ENCODE measurements at regions not wholly inside any gene's neighbourhood (a gene's known extent, or its start where the extent isn't known, plus 50 kb on each side); places are given as distances from the start of the nearest gene placed in this dataset.

DNA sequence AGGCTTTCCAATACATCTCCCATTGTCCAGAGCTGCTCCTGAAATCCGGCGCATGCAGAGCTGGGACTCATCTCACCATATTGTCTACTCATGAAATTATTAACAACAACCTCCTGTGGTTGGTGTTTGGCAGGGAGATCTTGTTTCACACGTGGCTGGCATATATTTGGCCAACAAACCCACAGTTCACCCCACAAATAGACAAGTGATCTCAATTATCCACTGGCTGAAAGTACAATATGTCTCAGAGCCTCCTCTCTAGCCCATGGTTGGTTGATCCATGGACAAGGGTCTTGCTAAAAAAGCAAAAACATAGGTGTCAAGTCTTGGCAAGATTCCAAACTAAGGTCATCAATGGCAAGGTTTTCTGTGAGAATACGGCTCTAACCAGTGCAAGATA lies 386.9 kb downstream of the ETS1 start:
- TF ChIP-seq, protein P1, sequence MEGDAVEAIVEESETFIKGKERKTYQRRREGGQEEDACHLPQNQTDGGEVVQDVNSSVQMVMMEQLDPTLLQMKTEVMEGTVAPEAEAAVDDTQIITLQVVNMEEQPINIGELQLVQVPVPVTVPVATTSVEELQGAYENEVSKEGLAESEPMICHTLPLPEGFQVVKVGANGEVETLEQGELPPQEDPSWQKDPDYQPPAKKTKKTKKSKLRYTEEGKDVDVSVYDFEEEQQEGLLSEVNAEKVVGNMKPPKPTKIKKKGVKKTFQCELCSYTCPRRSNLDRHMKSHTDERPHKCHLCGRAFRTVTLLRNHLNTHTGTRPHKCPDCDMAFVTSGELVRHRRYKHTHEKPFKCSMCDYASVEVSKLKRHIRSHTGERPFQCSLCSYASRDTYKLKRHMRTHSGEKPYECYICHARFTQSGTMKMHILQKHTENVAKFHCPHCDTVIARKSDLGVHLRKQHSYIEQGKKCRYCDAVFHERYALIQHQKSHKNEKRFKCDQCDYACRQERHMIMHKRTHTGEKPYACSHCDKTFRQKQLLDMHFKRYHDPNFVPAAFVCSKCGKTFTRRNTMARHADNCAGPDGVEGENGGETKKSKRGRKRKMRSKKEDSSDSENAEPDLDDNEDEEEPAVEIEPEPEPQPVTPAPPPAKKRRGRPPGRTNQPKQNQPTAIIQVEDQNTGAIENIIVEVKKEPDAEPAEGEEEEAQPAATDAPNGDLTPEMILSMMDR (IDR thresholded peaks at IDR 0.05; ENCODE audit: low read depth, low read length), result no peak
- TF ChIP-seq EZH2phosphoT487 (IDR thresholded peaks at IDR 0.05; ENCODE audit: low read depth), result no peak

Measured in OCI-LY3 (cell line).